DND-41 (cell line): ENCODE measurements at regions not wholly inside any gene's neighbourhood (a gene's known extent, or its start where the extent isn't known, plus 50 kb on each side); places are given as distances from the start of the nearest gene placed in this dataset.

Source experiments
- EZH2 ChIP-seq: IDR thresholded peaks from 3 replicates; pipeline ENCODE4 v1.6.1; 2012; ENCODE audit warnings: borderline replicate concordance, low read depth, mild to moderate bottlenecking, moderate library complexity, low read length, inconsistent platforms; ENCODE audit not compliant: severe bottlenecking
- TF ChIP-seq, protein P1 (sequence below): IDR thresholded peaks from 2 replicates; pipeline ENCODE4 v1.5.1; 2012; ENCODE audit warnings: borderline replicate concordance, low read length, moderate library complexity, mild to moderate bottlenecking; ENCODE audit not compliant: poor library complexity, severe bottlenecking; ENCODE audit errors: extremely low read depth

DNA sequence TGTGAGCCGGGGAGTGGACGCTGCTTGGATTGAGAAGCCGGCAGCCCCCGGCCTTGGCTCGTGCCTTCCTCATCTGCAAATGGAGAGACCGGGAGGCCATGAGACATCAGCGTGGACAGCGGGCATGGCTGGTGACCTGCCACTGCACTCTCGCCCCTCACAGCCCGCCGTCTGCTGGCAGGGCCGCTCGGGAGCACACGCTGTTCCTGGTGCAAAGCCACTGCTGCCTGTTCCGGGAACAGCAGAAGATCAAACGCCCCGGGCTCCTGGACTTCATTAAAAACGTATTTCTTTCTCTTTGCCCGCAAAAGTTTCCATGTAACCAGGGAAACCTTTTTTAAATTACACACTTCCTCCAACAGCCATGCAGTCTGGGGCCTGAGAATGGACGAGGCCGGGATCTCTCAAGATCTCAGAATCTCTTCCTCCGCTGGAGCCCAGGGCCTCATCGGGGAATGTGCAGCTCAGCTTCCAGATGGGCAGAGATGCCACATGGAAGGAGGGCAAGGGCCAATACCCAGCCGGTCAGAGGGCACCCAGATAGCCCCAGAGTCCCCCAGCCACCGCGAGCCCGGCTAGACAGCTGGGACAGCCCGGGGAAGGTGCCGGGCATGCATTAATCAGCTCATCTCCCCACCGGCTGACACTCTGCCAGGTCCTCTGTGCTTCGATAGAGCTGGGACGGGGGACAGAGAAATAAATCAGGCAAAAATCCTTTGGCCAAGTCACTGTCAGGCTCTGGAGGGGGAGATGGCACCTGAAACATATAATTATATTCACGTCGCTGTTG is 62.8 kb upstream of the PRR5 start:
- TF ChIP-seq, protein P1, sequence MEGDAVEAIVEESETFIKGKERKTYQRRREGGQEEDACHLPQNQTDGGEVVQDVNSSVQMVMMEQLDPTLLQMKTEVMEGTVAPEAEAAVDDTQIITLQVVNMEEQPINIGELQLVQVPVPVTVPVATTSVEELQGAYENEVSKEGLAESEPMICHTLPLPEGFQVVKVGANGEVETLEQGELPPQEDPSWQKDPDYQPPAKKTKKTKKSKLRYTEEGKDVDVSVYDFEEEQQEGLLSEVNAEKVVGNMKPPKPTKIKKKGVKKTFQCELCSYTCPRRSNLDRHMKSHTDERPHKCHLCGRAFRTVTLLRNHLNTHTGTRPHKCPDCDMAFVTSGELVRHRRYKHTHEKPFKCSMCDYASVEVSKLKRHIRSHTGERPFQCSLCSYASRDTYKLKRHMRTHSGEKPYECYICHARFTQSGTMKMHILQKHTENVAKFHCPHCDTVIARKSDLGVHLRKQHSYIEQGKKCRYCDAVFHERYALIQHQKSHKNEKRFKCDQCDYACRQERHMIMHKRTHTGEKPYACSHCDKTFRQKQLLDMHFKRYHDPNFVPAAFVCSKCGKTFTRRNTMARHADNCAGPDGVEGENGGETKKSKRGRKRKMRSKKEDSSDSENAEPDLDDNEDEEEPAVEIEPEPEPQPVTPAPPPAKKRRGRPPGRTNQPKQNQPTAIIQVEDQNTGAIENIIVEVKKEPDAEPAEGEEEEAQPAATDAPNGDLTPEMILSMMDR = no peak
- TF ChIP-seq EZH2 = no peak
